HCT116 (cell line): ENCODE measurements at regions not wholly inside any gene's neighbourhood (a gene's known extent, or its start where the extent isn't known, plus 50 kb on each side); places are given as distances from the start of the nearest gene placed in this dataset.

Experiments
- ATAC-seq: fragments of 200-7000 bp; cut with Tn5 transposase; 2 replicates; pipeline ENCODE4 v1.9.1; 2020; ENCODE audit warnings: mild to moderate bottlenecking, moderate library complexity
- BruUV-seq: library from RNA; stranded (reverse); fragments of 400-500 nt; replicated peaks from 2 replicates; lab custom pipeline; 2021; lab: Mats Ljungman, UMichigan
- CTCF ChIA-PET: fragments of 300-600 bp; sonication (Branson Sonifier 250); formaldehyde crosslinking; loops from one replicate; lab custom pipeline; 2021; ENCODE audit warnings: antibody characterized with exemption; lab: Charles Lee
- POLR2A ChIA-PET: fragments of 300-600, 350-600 bp; sonication (Branson Sonifier 250); formaldehyde crosslinking; loops from one replicate; lab custom pipeline; 2021; ENCODE audit warnings: antibody characterized with exemption; lab: Charles Lee
- RAD21 ChIA-PET, 2 experiments: fragments of 300-600 bp; sonication (Branson Sonifier 250); formaldehyde crosslinking; loops; one replicate each; lab custom pipeline; 2023; ENCODE audit warnings: low total read pairs in 2 of 2; ENCODE audit not compliant: uncharacterized antibody in 2 of 2, unreplicated experiment in 2 of 2, low non-redundant PET in 1 of 2; lab: Charles Lee
- DNase-seq: peaks from one replicate; pipeline ENCODE4 v3.0.0-alpha.2; 2010; ENCODE audit warnings: low read depth, low spot score
- H2AFZ ChIP-seq: fragments of 200-600 bp; shearing (Covaris generic), sonication (generic); 2 replicates; pipeline ENCODE4 v1.6.1; 2017; ENCODE audit warnings: low read depth, mixed run types, mixed read lengths, antibody characterized with exemption, low read length; ENCODE audit not compliant: poor library complexity, severe bottlenecking
- H3K27ac ChIP-seq: 2 replicates; pipeline ENCODE4 v1.5.1; 2012; ENCODE audit warnings: low read depth, low read length
- H3K27me3 ChIP-seq: fragments of 200-600 bp; sonication (generic); 2 replicates; pipeline ENCODE4 v1.6.1; 2016; ENCODE audit warnings: mixed run types, low read length, mixed read lengths; ENCODE audit not compliant: insufficient read depth
- H3K36me3 ChIP-seq, 2 experiments: fragments of 200-500 bp in 1 of 2; fragments of 200-600 bp in 1 of 2; sonication (Bioruptor generic) in 1 of 2; sonication (generic) in 1 of 2; 2 replicates each; pipeline versions ENCODE4 v1.5.1 to v1.6.1; 2014 to 2016; ENCODE audit warnings: low read length in 2 of 2, inconsistent platforms in 1 of 2, mixed read lengths in 1 of 2, mixed run types in 1 of 2; ENCODE audit not compliant: insufficient read depth in 2 of 2, control insufficient read depth in 1 of 2
- H3K4me1 ChIP-seq, 2 experiments: fragments of 200-600 bp in 1 of 2; sonication (generic) in 1 of 2; 2 replicates each; pipeline versions ENCODE4 v1.5.1 to v1.6.1; 2012 to 2017; ENCODE audit warnings: low read length in 2 of 2, inconsistent platforms in 1 of 2, mild to moderate bottlenecking in 1 of 2, mixed read lengths in 1 of 2, mixed run types in 1 of 2, moderate library complexity in 1 of 2; ENCODE audit not compliant: insufficient read depth in 2 of 2, control insufficient read depth in 1 of 2
- H3K4me2 ChIP-seq: fragments of 200-600 bp; sonication (generic); 2 replicates; pipeline ENCODE4 v1.6.1; 2017; ENCODE audit warnings: mixed run types, low read length, mixed read lengths
- H3K4me3 ChIP-seq, 2 experiments: fragments of 200-600 bp in 1 of 2; sonication (generic) in 1 of 2; replicated peaks in 1 of 2; 2 replicates each; pipeline ENCODE4 v1.5.1; 2011 to 2016; ENCODE audit warnings: low read length in 2 of 2, control low read depth in 1 of 2, low read depth in 1 of 2, mild to moderate bottlenecking in 1 of 2, mixed read lengths in 1 of 2, mixed run types in 1 of 2
- H3K79me2 ChIP-seq: fragments of 200-600 bp; sonication (generic); 2 replicates; pipeline ENCODE4 v1.6.1; 2017; ENCODE audit warnings: mild to moderate bottlenecking, mixed run types, low read length, moderate library complexity, mixed read lengths; ENCODE audit not compliant: insufficient read depth
- H3K9ac ChIP-seq: fragments of 200-600 bp; sonication (generic); 2 replicates; pipeline ENCODE4 v1.6.1; 2016; ENCODE audit warnings: low read length, mixed read lengths
- H3K9me2 ChIP-seq: fragments of 200-600 bp; sonication (generic), shearing (Covaris generic); 2 replicates; pipeline ENCODE4 v1.6.1; 2017; ENCODE audit warnings: mixed run types, mild to moderate bottlenecking, moderate library complexity; ENCODE audit not compliant: insufficient read depth
- H3K9me3 ChIP-seq, 2 experiments: fragments of 200-500 bp in 1 of 2; fragments of 200-600 bp in 1 of 2; sonication (Bioruptor generic) in 1 of 2; sonication (generic) in 1 of 2; 2 replicates each; pipeline ENCODE4 v1.6.1; 2014 to 2017; ENCODE audit warnings: low read length in 2 of 2, mixed read lengths in 2 of 2, inconsistent platforms in 1 of 2, low read depth in 1 of 2, mild to moderate bottlenecking in 1 of 2, mixed run types in 1 of 2, moderate library complexity in 1 of 2; ENCODE audit not compliant: control insufficient read depth in 1 of 2, insufficient read depth in 1 of 2
- H4K20me1 ChIP-seq: fragments of 200-600 bp; sonication (generic), shearing (Covaris generic); 2 replicates; pipeline ENCODE4 v1.6.1; 2017; ENCODE audit warnings: mixed run types, mild to moderate bottlenecking, moderate library complexity; ENCODE audit not compliant: insufficient read depth
- CTCF ChIP-seq, 3 experiments: fragments of 200-600 bp in 1 of 3; sonication (generic) in 1 of 3; IDR thresholded peaks in 2 of 3; conservative IDR thresholded peaks in 1 of 3; 2 replicates each; pipeline ENCODE4 v1.5.1; 2012 to 2017; ENCODE audit warnings: low read depth in 2 of 3, low read length in 2 of 3, antibody characterized with exemption in 1 of 3, borderline replicate concordance in 1 of 3, control low read depth in 1 of 3, mild to moderate bottlenecking in 1 of 3, mixed read lengths in 1 of 3, mixed run types in 1 of 3, moderate library complexity in 1 of 3; ENCODE audit not compliant: insufficient read depth in 1 of 3
- EGR1 ChIP-seq: IDR thresholded peaks from 2 replicates; pipeline ENCODE4 v1.6.1; 2012; ENCODE audit warnings: low read depth
- ELF1 ChIP-seq: IDR thresholded peaks from 2 replicates; pipeline ENCODE4 v1.6.1; 2012; ENCODE audit warnings: low read depth, borderline replicate concordance
- POLR2AphosphoS5 ChIP-seq: IDR thresholded peaks from 2 replicates; pipeline ENCODE4 v1.6.1; 2011; ENCODE audit warnings: mild to moderate bottlenecking, low read depth, low read length, moderate library complexity
- RAD21 ChIP-seq: IDR thresholded peaks from 2 replicates; pipeline ENCODE4 v1.6.1; 2012; ENCODE audit warnings: low read depth, mild to moderate bottlenecking
- SIN3A ChIP-seq: IDR thresholded peaks from 2 replicates; pipeline ENCODE4 v1.6.1; 2012; ENCODE audit warnings: low read depth
- SP1 ChIP-seq: IDR thresholded peaks from 2 replicates; pipeline ENCODE4 v1.6.1; 2012; ENCODE audit warnings: low read depth
- YY1 ChIP-seq: IDR thresholded peaks from 2 replicates; pipeline ENCODE4 v1.6.1; 2011; ENCODE audit warnings: low read length, low read depth, moderate library complexity, mild to moderate bottlenecking; ENCODE audit not compliant: insufficient replicate concordance; ENCODE audit errors: extremely low read depth
- ZBTB33 ChIP-seq: IDR thresholded peaks from 2 replicates; pipeline ENCODE4 v1.6.1; 2011; ENCODE audit warnings: mild to moderate bottlenecking, low read length, moderate library complexity; ENCODE audit not compliant: insufficient replicate concordance; ENCODE audit errors: extremely low read depth
- ZNF274 ChIP-seq: fragments of 200-500 bp; sonication (Bioruptor generic); IDR thresholded peaks from 2 replicates; pipeline ENCODE4 v1.6.1; 2014; ENCODE audit warnings: mild to moderate bottlenecking, low read depth, low read length, inconsistent platforms
- intact Hi-C: fragments of 100-400 bp; cut with micrococcal nuclease; formaldehyde crosslinking; loops from 2 replicates; pipeline ENCODE4 v1.10.0; 2022
- TF ChIP-seq, protein P1 (sequence below): IDR thresholded peaks from 2 replicates; pipeline ENCODE4 v1.6.1; 2012

GRCh38 chr5:89178541-89178940 lies 295.6 kb upstream of the MEF2C start:
- CTCF ChIA-PET, result no interaction called here
- intact Hi-C loops, result no loop called here
- no peaks in the 10 kb centered on the region for H3K79me2 ChIP-seq
- DNase-seq, result no peak
- H3K36me3 ChIP-seq, result no peaks in the 10 kb centered on the region
- no peak overlapping the region for H3K4me3 ChIP-seq
- H2AFZ ChIP-seq, result no peak overlapping the region
- no peak overlapping the region for H3K4me2 ChIP-seq
- no peaks in the 10 kb centered on the region for H4K20me1 ChIP-seq
- H3K27ac ChIP-seq, result no peak overlapping the region
- H3K9me2 ChIP-seq, result no peaks in the 10 kb centered on the region; the same call in 1 of the 2 replicates
- H3K9me3 ChIP-seq, result no peaks in the 10 kb centered on the region
- TF ChIP-seq, protein P1, sequence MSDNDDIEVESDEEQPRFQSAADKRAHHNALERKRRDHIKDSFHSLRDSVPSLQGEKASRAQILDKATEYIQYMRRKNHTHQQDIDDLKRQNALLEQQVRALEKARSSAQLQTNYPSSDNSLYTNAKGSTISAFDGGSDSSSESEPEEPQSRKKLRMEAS, result no peak
- TF ChIP-seq EGR1, result no peak
- TF ChIP-seq POLR2AphosphoS5, result no peak
- TF ChIP-seq YY1, result no peak
- no peak for TF ChIP-seq SIN3A
- no peak for TF ChIP-seq ELF1
- TF ChIP-seq ZNF274, result no peak
- no peak for TF ChIP-seq SP1
- no peak for TF ChIP-seq RAD21
- TF ChIP-seq CTCF (IDR thresholded peaks at IDR 0.05 in 2 of 3, conservative IDR thresholded peaks at IDR 0.05 in 1 of 3; ENCODE audit: borderline replicate concordance in 1 of 3, insufficient read depth in 1 of 3, low read depth in 2 of 3, low read length in 2 of 3), result no peak
- TF ChIP-seq ZBTB33, result no peak
- no peaks in the 10 kb centered on the region for H3K4me1 ChIP-seq
- no peak overlapping the region for H3K9ac ChIP-seq
- POLR2A ChIA-PET, result no interaction called here
- H3K27me3 ChIP-seq, result no peaks in the 10 kb centered on the region
- no TSS peak for BruUV-seq
- RAD21 ChIA-PET, result no interaction called here
- no peak for ATAC-seq
